ENCODE measurements at regions not wholly inside any gene's neighbourhood (a gene's known extent, or its start where the extent isn't known, plus 50 kb on each side); places are given as distances from the start of the nearest gene placed in this dataset.

DNA sequence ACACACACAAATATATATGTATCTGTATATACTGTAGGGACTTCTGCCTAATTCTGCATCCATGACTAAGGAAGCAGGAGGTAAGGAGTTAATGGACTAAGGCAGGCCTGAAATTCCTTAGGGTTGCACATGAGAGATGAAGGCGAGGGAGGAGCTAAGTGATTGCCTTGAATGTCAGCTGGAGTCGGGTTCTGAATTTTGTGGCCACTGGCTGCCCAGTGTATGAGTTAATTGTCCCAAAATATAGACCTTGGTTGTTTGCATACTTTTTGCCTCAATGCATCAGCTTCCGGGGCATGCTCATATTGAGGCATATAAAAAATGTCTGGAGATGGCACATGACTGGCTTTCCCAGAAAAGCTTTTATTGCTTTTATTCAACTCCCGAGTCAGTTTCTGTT is 245.5 kb downstream of the TDRD3 start:
- H3K27me3 ChIP-seq (replicated peaks in 1 of 4; ENCODE audit: control insufficient read depth in 3 of 4, extremely low read depth in 1 of 4, insufficient read depth in 3 of 4, low read length in 3 of 4), result no peaks in the 10 kb centered on the region
- FAIRE-seq (no peak), DNase-seq (ENCODE audit: low read depth in 1 of 2, low spot score in 2 of 2) (no peak)
- no peak overlapping the region for H3K4me3 ChIP-seq (ENCODE audit: extremely low read depth in 1 of 4, insufficient read depth in 2 of 4, low read depth in 3 of 4, low read length in 4 of 4)
- H3K14ac ChIP-seq (ENCODE audit: insufficient read length), result no peak overlapping the region
- H4K8ac ChIP-seq (ENCODE audit: extremely low read depth, insufficient read depth, low read length), result no peak overlapping the region
- no peak overlapping the region for H2BK12ac ChIP-seq (ENCODE audit: low read depth, low read length)
- H3K36me3 ChIP-seq (ENCODE audit: control insufficient read depth in 2 of 4, insufficient read depth in 4 of 4, low read length in 3 of 4), result no peaks in the 10 kb centered on the region
- no peaks in the 10 kb centered on the region for H3K79me1 ChIP-seq (ENCODE audit: low read depth, low read length)
- no peaks in the 10 kb centered on the region for H3K79me2 ChIP-seq (ENCODE audit: control insufficient read depth in 1 of 2, insufficient read depth in 2 of 2, low read length in 2 of 2)
- no peaks in the 10 kb centered on the region for H3K9me3 ChIP-seq (ENCODE audit: insufficient read depth in 2 of 2, low read depth in 1 of 2, low read length in 1 of 2)
- peaks cover 0 to 12% (median 6%) of the 10 kb centered on the region in 4 experiments; a peak in 4 of 7 replicates for H3K4me1 ChIP-seq (replicated peaks in 1 of 4; ENCODE audit: control insufficient read depth in 3 of 4, insufficient read depth in 4 of 4, low read length in 3 of 4)
- no peak overlapping the region for H3K4ac ChIP-seq (replicated peaks; ENCODE audit: insufficient read length, low read depth, low read length)
- no peak overlapping the region for H2AFZ ChIP-seq (ENCODE audit: low read length)
- no peak overlapping the region for H3K4me2 ChIP-seq (ENCODE audit: insufficient read depth in 1 of 2, low read depth in 2 of 2, low read length in 2 of 2)
- ChIA-PET POLR2A (ENCODE audit: partially characterized antibody) (no interaction called here), CTCF (ENCODE audit: partially characterized antibody) (interaction anchor here (0.9 to 2.6 kb wide), 7 partner anchors 11 to 824 kb away, joined by 3 to 11 read pairs (median 3); no protein-coding TSS in a partner anchor)
- 87% methylated on average over 4 of the region's 4 CpGs; no CpG with 5 or more reads in 1 of the 2 experiments for WGBS, 2 experiments (ENCODE audit: extremely low coverage in 1 of 2, insufficient coverage in 1 of 2, insufficient read length in 1 of 2, insufficient replicate concordance in 2 of 2, low coverage in 1 of 2, low lambda C conversion rate in 2 of 2, missing lambda C conversion rate in 1 of 2)
- H3K23ac ChIP-seq (ENCODE audit: insufficient read length), result no peak overlapping the region
- no peak overlapping the region for H3K56ac ChIP-seq (replicated peaks; ENCODE audit: insufficient read length, low read depth, low read length)
- H3K9ac ChIP-seq (replicated peaks in 1 of 4; ENCODE audit: extremely low read depth in 1 of 4, low read depth in 3 of 4, low read length in 3 of 4), result no peak overlapping the region
- no peak overlapping the region for H2BK120ac ChIP-seq (replicated peaks; ENCODE audit: low read depth, low read length)
- H2BK5ac ChIP-seq (ENCODE audit: low read depth, low read length), result no peak overlapping the region
- no peak overlapping the region for H4K5ac ChIP-seq (ENCODE audit: insufficient read length, low read depth, low read length)
- no peak overlapping the region for H3K18ac ChIP-seq (ENCODE audit: extremely low read depth, low read length)
- no peak overlapping the region for H2BK15ac ChIP-seq (ENCODE audit: low read length)
- no peaks in the 10 kb centered on the region for H3K23me2 ChIP-seq (ENCODE audit: low read depth, low read length)
- H2BK20ac ChIP-seq (ENCODE audit: low read length), result no peak overlapping the region
- H3K27ac ChIP-seq (ENCODE audit: low read depth, low read length), result no peak overlapping the region
- no peaks in the 10 kb centered on the region for H4K20me1 ChIP-seq (replicated peaks in 1 of 2; ENCODE audit: control insufficient read depth in 1 of 2, insufficient read depth in 2 of 2, low read length in 2 of 2)
- no peak for TF ChIP-seq TAF1 (IDR thresholded peaks at IDR 0.05; ENCODE audit: low read depth, low read length)
- no peak for TF ChIP-seq SAP30 (IDR thresholded peaks at IDR 0.05; ENCODE audit: insufficient read depth, insufficient replicate concordance, low read length)
- no peak for TF ChIP-seq PHF8 (conservative IDR thresholded peaks at IDR 0.05; ENCODE audit: low read depth, low read length)
- TF ChIP-seq BCL11A (IDR thresholded peaks at IDR 0.05; ENCODE audit: low read depth in 2 of 2, low read length in 2 of 2), result no peak
- TF ChIP-seq KDM1A (IDR thresholded peaks at IDR 0.05; ENCODE audit: borderline replicate concordance, low read length), result no peak
- no peak for TF ChIP-seq SP4 (IDR thresholded peaks at IDR 0.05; ENCODE audit: low read length)
- TF ChIP-seq USF2 (IDR thresholded peaks at IDR 0.05; ENCODE audit: low read length), result no peak
- TF ChIP-seq ASH2L (IDR thresholded peaks at IDR 0.05; ENCODE audit: low read length), result no peak
- TF ChIP-seq MAFK (IDR thresholded peaks at IDR 0.05; ENCODE audit: low read depth, low read length), result no peak
- no peak for TF ChIP-seq NANOG (IDR thresholded peaks at IDR 0.05; ENCODE audit: insufficient read depth, low read depth, low read length, poor library complexity, severe bottlenecking)
- TF ChIP-seq HDAC6 (IDR thresholded peaks at IDR 0.05; ENCODE audit: low read depth, low read length), result no peak
- TF ChIP-seq KDM4A (IDR thresholded peaks at IDR 0.05; ENCODE audit: low read depth, low read length, severe bottlenecking), result no peak
- no peak for TF ChIP-seq TBP (IDR thresholded peaks at IDR 0.05; ENCODE audit: low read depth, low read length)
- TF ChIP-seq SIX5 (IDR thresholded peaks at IDR 0.05; ENCODE audit: low read depth, low read length), result no peak
- TF ChIP-seq TEAD4 (IDR thresholded peaks at IDR 0.05; ENCODE audit: low read depth, low read length), result no peak
- no peak overlapping the region for H4K91ac ChIP-seq (replicated peaks; ENCODE audit: insufficient read length, low read length)
- no peak overlapping the region for H2AK5ac ChIP-seq (ENCODE audit: low read depth, low read length)
